ENCODE measurements at regions not wholly inside any gene's neighbourhood (a gene's known extent, or its start where the extent isn't known, plus 50 kb on each side); places are given as distances from the start of the nearest gene placed in this dataset.
"Not testable (repeated sequence)": the region's sequence is repeated elsewhere in the genome, so short reads cannot be mapped to it uniquely, and the experiment has no call there.

DNA sequence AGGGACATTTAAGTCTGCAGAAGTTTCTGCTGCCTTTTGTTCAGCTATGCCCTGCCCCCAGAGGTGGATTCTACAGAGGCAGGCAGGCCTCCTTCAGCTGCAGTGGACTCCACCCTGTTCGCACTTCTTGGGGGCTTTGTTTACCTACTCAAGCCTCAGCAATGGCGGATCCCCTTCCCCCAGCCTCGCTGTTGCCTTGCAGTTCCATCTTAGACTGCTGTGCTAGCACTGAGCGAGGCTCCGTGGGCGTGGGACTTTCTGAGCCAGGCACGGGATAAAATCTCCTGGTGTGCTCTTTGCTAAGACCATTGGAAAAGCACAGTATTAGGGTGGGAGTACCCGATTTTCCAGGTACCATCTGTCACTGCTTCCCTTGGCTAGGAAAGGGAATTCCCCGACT is 1475.8 kb upstream of the ADGRL3 start:
- DNase-seq (ENCODE audit: low read depth in 1 of 2, low spot score in 2 of 2); POLR2A ChIA-PET (ENCODE audit: partially characterized antibody); H3K14ac ChIP-seq (ENCODE audit: insufficient read length); H4K91ac ChIP-seq (replicated peaks; ENCODE audit: insufficient read length, low read length); H2BK20ac ChIP-seq (ENCODE audit: low read length); H3K9ac ChIP-seq (replicated peaks in 1 of 4; ENCODE audit: extremely low read depth in 1 of 4, low read depth in 3 of 4, low read length in 3 of 4); H3K4me2 ChIP-seq (ENCODE audit: insufficient read depth in 1 of 2, low read depth in 2 of 2, low read length in 2 of 2); H3K23me2 ChIP-seq (ENCODE audit: low read depth, low read length); H4K5ac ChIP-seq (ENCODE audit: insufficient read length, low read depth, low read length); H2BK15ac ChIP-seq (ENCODE audit: low read length); H4K8ac ChIP-seq (ENCODE audit: extremely low read depth, insufficient read depth, low read length); H3K36me3 ChIP-seq (ENCODE audit: control insufficient read depth in 2 of 4, insufficient read depth in 4 of 4, low read length in 3 of 4); H3K27me3 ChIP-seq (replicated peaks in 1 of 4; ENCODE audit: control insufficient read depth in 3 of 4, extremely low read depth in 1 of 4, insufficient read depth in 3 of 4, low read length in 3 of 4); H3K4me1 ChIP-seq (replicated peaks in 1 of 4; ENCODE audit: control insufficient read depth in 3 of 4, insufficient read depth in 4 of 4, low read length in 3 of 4); H2BK12ac ChIP-seq (ENCODE audit: low read depth, low read length); H3K56ac ChIP-seq (replicated peaks; ENCODE audit: insufficient read length, low read depth, low read length); H3K4me3 ChIP-seq (ENCODE audit: extremely low read depth in 1 of 4, insufficient read depth in 2 of 4, low read depth in 3 of 4, low read length in 4 of 4); H3K23ac ChIP-seq (ENCODE audit: insufficient read length); H3K79me2 ChIP-seq (ENCODE audit: control insufficient read depth in 1 of 2, insufficient read depth in 2 of 2, low read length in 2 of 2); H3K27ac ChIP-seq (ENCODE audit: low read depth, low read length); H3K79me1 ChIP-seq (ENCODE audit: low read depth, low read length); H3K4ac ChIP-seq (replicated peaks; ENCODE audit: insufficient read length, low read depth, low read length); FAIRE-seq; CTCF ChIA-PET (ENCODE audit: partially characterized antibody); H3K18ac ChIP-seq (ENCODE audit: extremely low read depth, low read length); H2BK5ac ChIP-seq (ENCODE audit: low read depth, low read length); H2AFZ ChIP-seq (ENCODE audit: low read length); H4K20me1 ChIP-seq (replicated peaks in 1 of 2; ENCODE audit: control insufficient read depth in 1 of 2, insufficient read depth in 2 of 2, low read length in 2 of 2); H2BK120ac ChIP-seq (replicated peaks; ENCODE audit: low read depth, low read length); H2AK5ac ChIP-seq (ENCODE audit: low read depth, low read length): not testable (repeated sequence)
- WGBS, 2 experiments (ENCODE audit: extremely low coverage in 1 of 2, insufficient coverage in 1 of 2, insufficient read length in 1 of 2, insufficient replicate concordance in 2 of 2, low coverage in 1 of 2, low lambda C conversion rate in 2 of 2, missing lambda C conversion rate in 1 of 2), result 95% methylated on average over 9 of the region's 9 CpGs; no CpG with 5 or more reads in 1 of the 2 experiments
- H3K9me3 ChIP-seq (ENCODE audit: insufficient read depth in 2 of 2, low read depth in 1 of 2, low read length in 1 of 2), result peaks cover 11 to 13% of the 10 kb centered on the region in 2 experiments
